Temporal lobe (tissue), 1 donor: ENCODE measurements at regions not wholly inside any gene's neighbourhood (a gene's known extent, or its start where the extent isn't known, plus 50 kb on each side); places are given as distances from the start of the nearest gene placed in this dataset. TPM values are rescaled to one million over a fixed set of nuclear protein-coding genes. Genes with fewer than 3 reads are reported as not detected.

Experiments
- small RNA-seq: library from RNA; depleted of rRNA; stranded (forward); fragments of <200 nt; gene quantifications from one replicate; pipeline ENCODE3, GENCODE V24; 2014; ENCODE audit warnings: low replicate concordance

Small RNAs in the stretch of these regions (small RNA-seq; reads per million reads assigned to genes)
- not detected for gene RF00019
